GM21367 (cell line): ENCODE measurements at regions not wholly inside any gene's neighbourhood (a gene's known extent, or its start where the extent isn't known, plus 50 kb on each side); places are given as distances from the start of the nearest gene placed in this dataset.
"Not testable (repeated sequence)": the region's sequence is repeated elsewhere in the genome, so short reads cannot be mapped to it uniquely, and the experiment has no call there.

ENCODE experiments used
- ATAC-seq: cut with Tn5 transposase; IDR thresholded peaks from one replicate; pipeline ENCODE4 v1.9.1; 2021; ENCODE audit not compliant: unreplicated experiment

GRCh38 chr6:166253778-166254204 lies 54.4 kb downstream of the PRR18 start:
- no peak for ATAC-seq

DNA sequence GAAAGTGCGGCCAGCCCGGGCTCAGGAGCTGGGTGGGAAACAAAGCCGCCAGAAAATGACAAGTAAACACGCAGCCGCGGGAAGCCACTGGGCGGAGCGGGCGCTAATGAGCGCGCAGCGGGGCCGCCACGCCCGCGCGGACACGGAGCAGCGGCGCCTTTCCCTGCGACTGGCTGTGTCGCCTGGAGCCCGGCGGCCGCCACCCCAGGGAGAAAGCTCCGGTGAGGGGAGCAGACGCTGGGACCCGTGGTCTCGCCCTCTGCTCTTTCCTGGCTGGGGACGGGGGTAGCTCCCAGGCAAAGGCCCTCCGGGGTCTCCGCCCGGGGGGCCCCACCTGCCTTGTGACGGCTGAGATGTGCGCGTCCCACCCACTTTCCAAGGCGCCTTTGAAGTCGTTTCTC lies 54.9 kb downstream of the PRR18 start:
- ATAC-seq: no peak

DNA sequence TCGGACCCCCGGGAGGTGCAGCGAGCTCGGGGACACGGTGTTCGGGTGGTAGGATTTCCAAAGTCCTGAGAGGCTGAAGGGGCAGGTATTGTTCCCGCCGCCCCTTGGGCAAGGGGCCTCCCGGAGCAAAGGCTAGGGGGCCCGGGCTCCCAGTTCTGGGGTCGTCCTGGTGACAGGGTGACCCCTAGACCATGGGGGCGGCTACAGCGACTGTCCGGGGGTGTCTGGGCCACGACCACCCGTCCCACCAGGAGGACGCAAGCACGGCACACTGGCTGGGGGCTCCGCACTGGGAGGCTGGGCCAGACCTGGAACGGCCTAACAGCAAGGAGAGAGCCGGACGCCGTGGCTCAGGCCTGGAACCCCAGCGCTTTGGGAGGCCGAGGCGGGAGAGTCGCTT lies 55.6 kb downstream of the PRR18 start:
- ATAC-seq: no peak

DNA sequence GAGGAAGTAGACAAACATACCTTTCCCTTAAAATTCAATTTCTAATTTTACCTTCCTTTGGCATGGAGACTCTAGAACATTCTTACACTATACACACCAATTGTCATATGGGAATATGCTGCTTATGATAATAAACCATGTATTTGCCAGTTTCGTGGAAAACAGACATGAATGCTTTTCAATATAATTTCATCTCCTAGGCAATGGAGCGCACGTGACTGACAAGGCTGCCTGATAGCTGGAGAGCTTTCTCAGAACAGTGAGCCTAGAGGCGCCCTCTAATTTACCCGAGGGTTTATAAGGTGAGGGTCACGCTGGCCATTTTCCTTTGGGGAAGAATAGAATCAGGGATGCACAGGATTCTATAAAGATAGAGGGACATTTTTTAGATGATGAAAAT lies 56.5 kb downstream of the PRR18 start:
- ATAC-seq: no peak

DNA sequence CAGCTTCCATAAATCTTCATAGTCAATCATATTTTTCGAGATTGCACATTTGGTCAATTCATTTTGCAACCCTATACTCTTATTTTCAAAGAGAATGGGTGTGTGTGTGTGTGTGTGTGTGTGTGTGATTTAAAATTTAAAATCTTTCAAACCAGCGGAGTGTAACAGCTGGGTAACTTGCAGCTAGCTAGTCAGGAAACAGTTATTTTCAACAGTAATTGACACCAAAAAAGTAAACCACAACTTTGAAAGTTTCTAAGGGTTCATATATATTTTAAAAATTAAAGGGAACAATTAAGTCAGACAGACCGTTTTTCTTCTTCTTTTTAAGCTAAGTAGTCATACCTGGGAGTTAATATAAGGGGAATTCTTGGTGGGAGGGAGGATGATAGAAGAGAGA lies 57.0 kb downstream of the PRR18 start:
- no peak for ATAC-seq

- not testable (repeated sequence) for ATAC-seq
These were observed 59.0 kb downstream of the PRR18 start for GRCh38 chr6:166249061-166249785.

- ATAC-seq: no peak
These were observed 63.0 kb downstream of the PRR18 start for GRCh38 chr6:166245148-166245547.

DNA sequence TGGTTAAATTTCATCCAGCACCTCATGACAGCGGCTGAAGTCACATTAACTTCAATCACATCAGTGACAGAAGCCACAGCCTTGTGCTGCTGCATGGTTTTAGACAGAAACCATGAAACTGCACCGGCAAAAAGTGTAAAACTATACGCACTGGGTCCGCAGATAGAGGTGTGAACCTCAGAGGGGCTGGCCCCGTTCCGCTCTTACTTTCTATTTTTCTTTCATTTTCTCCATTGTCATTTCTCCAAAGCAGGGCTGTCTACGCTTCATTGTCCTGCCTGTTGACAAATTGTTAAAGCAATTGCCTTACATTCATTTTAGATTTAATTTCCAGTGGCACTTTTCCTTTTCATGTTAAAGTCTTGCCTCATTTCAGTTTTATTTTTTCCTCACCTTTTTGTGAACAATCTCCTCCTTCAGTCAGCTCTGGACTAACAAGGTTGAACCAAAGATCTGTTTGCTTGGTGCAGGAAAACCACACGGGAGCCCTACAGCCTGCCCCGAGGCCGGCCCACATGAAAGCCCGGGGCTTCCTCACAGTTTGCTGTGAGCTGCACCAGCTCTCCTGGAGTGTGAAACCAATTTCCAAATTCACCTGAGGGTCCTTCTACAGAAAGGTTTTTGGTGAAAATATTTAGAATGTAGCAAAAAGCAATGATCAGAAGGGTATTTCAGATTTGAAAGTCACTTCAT lies 63.7 kb downstream of the PRR18 start:
- ATAC-seq: peak; percentile 96

DNA sequence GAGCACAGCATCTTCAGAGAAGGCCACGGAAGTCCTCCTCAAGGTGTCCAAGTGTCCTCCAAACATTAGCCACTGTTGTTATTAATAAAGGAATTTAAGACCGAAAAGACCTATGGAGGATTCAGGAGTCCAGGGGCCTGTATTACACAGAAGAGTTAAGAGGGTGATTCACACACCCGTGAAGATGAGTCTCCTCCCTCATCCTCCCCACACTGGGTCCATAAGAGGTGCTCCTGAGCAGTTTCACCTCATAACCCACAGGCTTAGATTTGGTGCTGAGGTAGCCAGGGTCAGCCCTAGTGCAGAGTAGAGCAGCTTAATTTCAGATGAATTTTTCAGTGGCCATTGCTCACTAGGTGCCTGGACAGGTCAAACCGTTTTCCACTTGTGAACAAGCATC lies 65.3 kb downstream of the PRR18 start:
- ATAC-seq: no peak

DNA sequence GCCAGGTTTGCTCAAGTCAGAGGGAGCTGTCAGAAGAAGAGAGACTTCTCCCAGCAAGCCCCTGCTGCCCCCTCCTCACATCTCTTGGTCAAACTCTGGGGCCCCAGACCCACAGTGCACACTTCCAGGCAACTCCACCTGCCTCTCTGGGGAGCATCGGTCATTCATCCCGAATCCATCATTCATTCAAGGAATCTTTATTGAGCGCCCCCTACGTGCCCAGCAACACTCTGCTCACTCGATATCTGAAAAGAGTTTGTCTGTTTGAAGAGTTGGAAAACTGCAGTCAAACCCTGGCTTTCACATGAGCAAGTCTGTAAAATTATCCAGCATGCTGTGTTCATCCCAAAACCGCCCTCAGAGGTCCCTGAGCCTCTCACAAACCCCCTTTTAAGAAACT lies 66.2 kb downstream of the PRR18 start:
- ATAC-seq: no peak

DNA sequence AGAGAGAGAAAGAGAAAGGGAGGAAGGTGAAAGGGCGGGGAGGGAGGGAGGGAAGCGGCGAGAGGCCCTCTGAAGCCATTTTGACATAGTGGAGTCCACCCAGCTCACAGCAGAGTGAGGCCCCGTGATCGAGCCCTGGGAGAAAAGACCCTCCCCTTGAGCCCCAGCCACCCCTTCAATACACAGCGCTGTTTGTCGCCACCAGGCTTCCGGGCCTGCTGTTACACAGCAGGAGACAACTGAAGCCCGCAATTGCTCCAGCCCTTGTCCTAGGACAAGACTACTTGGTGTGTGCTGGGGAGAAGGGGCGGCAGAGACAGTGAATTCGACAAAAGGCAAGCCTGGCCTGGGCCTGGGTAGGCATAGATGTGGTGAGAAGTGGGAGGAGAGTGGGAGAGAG lies 67.3 kb downstream of the PRR18 start:
- no peak for ATAC-seq

DNA sequence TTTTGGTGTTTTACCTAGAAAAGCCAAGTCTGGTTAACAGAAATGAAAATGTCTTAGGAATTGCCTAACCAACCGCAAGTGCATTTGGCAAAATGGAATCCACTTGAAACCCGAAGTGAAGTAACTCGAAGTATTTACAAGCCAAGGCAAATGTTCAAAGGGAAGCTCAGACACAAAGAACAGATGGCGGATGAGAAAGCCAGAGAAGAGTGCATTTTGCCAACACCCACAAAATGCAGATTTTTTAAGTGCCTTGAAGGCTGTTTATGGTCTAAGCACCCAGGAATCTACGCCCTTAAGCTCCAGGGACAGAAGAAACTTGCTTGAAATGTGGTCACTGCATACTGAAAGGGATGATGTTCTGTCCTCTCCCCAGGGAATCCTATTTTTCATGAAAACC lies 70.0 kb upstream of the TBXT start:
- no peak for ATAC-seq

DNA sequence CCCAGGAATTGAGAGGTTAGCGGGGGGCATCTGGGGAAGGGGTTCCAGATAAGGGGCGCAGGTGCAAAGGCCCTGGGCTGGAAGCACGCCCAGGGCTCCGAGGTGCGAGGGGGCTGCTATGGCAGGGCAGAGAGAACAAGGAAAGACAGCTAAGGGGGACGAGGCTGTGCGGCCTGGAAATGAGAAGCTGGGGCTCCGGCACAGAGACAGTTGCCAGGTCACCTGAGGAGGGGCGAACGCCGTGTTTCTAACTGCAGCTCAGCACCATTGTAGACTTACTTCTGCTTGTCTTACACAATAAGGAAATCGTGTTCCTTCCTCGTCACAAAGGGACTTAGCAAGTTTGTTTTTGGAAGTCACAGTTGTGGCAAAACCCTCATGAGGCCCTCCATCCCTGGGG lies 68.9 kb upstream of the TBXT start:
- ATAC-seq: no peak

DNA sequence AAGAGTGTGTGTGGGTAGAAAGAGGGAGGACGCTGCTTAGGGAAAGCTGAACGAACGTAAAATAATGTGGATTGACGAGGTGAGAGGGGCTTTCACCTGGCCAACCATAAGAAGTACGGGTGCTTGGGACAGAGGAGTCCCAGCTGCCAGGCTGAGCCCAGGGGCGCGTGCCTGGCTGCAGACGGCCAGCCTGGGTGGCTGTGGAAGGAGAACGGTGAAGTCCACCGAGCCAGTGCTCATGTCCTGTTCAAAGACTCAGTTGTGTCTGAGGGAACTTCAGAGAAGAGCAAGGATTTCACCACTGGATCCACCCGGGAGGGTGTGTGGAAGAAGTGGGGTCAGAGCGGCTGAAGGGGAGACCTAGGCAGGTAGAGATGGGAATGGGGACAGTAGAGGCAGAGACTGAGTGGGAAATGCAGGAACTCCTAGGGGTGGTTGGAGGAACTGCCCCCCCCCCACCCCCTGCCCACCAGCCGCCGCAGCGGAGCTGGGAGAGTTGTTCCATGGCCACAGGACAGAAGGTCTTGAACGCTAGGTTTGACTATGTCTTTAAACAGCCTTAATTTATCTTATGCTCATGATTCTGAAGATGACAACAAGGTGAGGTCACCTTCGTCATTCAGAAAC lies 68.1 kb upstream of the TBXT start:
- ATAC-seq: no peak

- not testable (repeated sequence) for ATAC-seq
These were observed 63.5 kb upstream of the TBXT start for GRCh38 chr6:166231181-166231580.

DNA sequence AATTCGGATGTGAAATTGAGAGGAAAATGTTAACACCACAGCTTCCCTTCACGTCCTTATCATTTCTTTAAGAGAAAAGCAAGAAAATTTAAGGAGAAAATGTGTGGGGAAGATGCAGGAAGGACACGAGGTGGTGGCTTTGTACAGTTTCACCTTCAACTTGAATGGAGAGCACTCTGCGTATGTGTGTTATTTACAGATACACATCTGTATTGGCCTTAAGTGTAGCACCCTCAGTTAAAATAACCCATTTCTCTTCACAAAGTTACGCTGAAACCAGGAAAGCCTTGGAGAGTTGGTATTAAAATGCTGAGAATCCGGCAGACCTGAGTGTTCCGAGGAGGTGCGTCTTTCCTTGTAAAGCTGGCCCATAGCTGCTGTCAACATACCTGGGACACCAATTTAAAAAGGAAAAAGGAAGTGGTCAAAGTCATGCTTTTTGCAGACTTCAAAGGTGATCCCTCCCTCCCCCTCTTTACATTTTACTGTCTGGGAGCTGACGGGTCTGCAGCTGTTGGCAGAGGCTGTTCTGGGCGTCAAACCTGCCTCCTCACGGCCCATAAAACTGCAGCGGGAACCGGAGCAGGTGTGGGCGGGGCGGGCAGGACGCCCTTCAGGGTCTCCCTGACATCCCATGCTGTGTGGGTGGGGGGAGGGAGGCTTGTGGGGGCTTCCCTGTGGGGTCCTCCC lies 61.3 kb upstream of the TBXT start:
- no peak for ATAC-seq

GRCh38 chr6:166228425-166228824 lies 60.8 kb upstream of the TBXT start:
- no peak for ATAC-seq

DNA sequence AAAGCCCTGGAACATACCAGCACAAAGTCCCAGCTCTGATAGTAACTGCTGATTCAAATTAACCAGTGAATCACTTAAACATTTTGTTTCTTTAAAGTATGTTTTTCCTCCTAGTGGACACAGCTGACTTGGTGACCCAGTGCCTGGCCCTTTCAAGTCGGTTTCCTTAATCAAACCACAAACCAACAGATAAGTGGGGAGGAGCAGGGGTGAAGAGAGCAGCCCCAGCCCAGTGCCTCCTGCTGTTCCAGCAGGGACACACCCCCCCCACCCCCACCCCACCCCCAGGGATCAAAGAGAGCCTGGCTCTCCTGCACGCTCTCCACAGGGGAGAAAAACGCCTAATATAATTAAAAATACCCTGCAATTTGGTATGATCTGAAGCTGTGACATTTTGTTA lies 55.4 kb upstream of the TBXT start:
- ATAC-seq: no peak

DNA sequence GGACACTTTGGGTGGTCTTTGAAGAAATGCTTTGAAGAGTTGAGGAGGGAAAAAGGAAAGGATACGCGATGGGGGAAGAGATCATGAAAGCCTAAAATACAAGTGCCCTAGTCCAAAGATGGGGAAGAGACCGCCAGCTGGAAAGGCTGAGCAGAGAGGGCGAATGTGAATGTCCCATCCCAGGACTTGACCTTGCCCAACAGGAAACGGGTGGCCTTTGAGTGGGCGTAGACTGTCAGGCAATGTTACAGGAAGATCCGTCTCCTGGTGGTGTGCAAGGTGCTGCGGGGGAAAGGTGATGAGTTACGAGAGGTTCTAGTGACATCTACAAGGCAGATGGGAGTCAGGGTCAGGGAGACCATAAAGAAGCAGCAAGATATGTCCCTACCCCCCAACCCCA lies 55.0 kb upstream of the TBXT start:
- ATAC-seq: no peak

DNA sequence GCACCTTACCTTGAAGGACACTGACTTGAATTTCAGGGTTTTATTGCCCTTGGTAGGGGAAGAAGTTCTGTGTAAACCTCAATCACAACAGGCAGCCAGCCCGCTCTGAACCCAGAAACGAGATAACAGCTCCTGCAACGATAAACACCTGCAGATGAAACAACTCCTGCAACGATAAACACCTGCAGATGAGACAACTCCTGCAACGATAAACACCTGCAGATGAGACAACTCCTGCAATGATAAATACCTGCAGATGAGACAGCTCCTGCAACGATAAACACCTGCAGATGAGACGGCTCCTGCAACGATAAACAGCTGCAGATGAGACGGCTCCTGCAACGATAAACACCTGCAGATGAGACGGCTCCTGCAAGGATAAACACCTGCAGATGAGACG lies 54.0 kb upstream of the TBXT start:
- ATAC-seq: no peak

DNA sequence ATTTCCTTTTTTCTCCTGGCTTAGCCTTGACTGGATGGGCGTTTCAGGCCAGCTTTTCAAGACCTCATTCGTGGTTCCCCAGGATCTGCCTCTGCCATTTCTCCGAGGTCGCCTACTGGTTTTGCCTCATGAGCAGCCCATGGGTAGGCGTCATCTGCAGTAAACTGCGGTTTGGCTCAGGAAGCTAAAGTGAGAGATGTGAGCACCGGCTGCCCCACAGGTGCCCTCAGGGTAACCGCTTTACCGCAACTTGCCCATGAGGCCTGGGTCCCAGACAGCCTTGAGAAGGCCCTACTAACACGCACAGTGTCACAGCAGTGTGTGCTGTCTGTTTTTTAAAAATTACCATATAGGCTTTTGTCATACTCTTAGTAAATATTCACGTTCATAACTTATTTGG lies 53.4 kb upstream of the TBXT start:
- ATAC-seq: no peak
